DMS114 treated with DMSO at 0.1 percent for 48 hours (cell line): ENCODE measurements at regions not wholly inside any gene's neighbourhood (a gene's known extent, or its start where the extent isn't known, plus 50 kb on each side); places are given as distances from the start of the nearest gene placed in this dataset.

Experiments
- DNase-seq: peaks from one replicate; lab custom pipeline; 2025; ENCODE audit not compliant: unreplicated experiment; lab: John Stamatoyannopoulos, UW

- DNase-seq = no peak
These were observed 93.8 kb upstream of the NTRK2 start for GRCh38 chr9:84575705-84576104.

GRCh38 chr9:84583866-84584265, 85.7 kb upstream of the NTRK2 start:
- DNase-seq = no peak

- no peak for DNase-seq
These were observed 82.9 kb upstream of the NTRK2 start for GRCh38 chr9:84586662-84587061.

GRCh38 chr9:84587153-84587552, 82.4 kb upstream of the NTRK2 start:
- no peak for DNase-seq

GRCh38 chr9:84589542-84589941, 80.0 kb upstream of the NTRK2 start:
- DNase-seq = no peak

- no peak for DNase-seq
These were observed 78.8 kb upstream of the NTRK2 start for GRCh38 chr9:84590706-84591105.

- no peak for DNase-seq
These were observed 76.6 kb upstream of the NTRK2 start for GRCh38 chr9:84592918-84593317.

- DNase-seq = no peak
These were observed 76.2 kb upstream of the NTRK2 start for GRCh38 chr9:84593352-84593751.

GRCh38 chr9:84597131-84597530, 72.4 kb upstream of the NTRK2 start:
- no peak for DNase-seq

GRCh38 chr9:84598921-84599636, 70.5 kb upstream of the NTRK2 start:
- no peak for DNase-seq

- DNase-seq = no peak
These were observed 68.8 kb upstream of the NTRK2 start for GRCh38 chr9:84600739-84601138.

GRCh38 chr9:84604223-84604622, 65.3 kb upstream of the NTRK2 start:
- DNase-seq = no peak

GRCh38 chr9:84609779-84610178, 59.8 kb upstream of the NTRK2 start:
- no peak for DNase-seq

- DNase-seq = no peak
These were observed 56.1 kb upstream of the NTRK2 start for GRCh38 chr9:84613431-84613830.

- no peak for DNase-seq
These were observed 54.0 kb upstream of the NTRK2 start for GRCh38 chr9:84615544-84615943.

- DNase-seq = no peak
These were observed 52.0 kb upstream of the NTRK2 start for GRCh38 chr9:84617411-84618029.
